Hepatocyte (in vitro differentiated cells): ENCODE measurements at regions not wholly inside any gene's neighbourhood (a gene's known extent, or its start where the extent isn't known, plus 50 kb on each side); places are given as distances from the start of the nearest gene placed in this dataset.

Experiments
- CTCF ChIP-seq: fragments of 200-600 bp; sonication (generic); IDR thresholded peaks from 2 replicates; pipeline ENCODE4 v1.5.1; 2016; ENCODE audit warnings: antibody characterized with exemption, mild to moderate bottlenecking; ENCODE audit not compliant: poor library complexity
- EZH2phosphoT487 ChIP-seq: fragments of 200-600 bp; sonication (generic); IDR thresholded peaks from one replicate; pipeline ENCODE4 v1.6.1; 2018; ENCODE audit warnings: antibody characterized with exemption, mild to moderate bottlenecking, low read depth, moderate library complexity; ENCODE audit not compliant: unreplicated experiment, severe bottlenecking

- TF ChIP-seq CTCF (no peak), EZH2phosphoT487 (no peak)
Measured at GRCh38 chr11:106271686-106272085, 194.2 kb downstream of the AASDHPPT start.
